ENCODE measurements at regions not wholly inside any gene's neighbourhood (a gene's known extent, or its start where the extent isn't known, plus 50 kb on each side); places are given as distances from the start of the nearest gene placed in this dataset.

- DNase-seq (ENCODE audit: low read depth in 1 of 2, low spot score in 2 of 2), result no peak
- no peak overlapping the region for H3K27ac ChIP-seq
- H3K9me3 ChIP-seq (replicated peaks), result 0 out of 2 replicates have a peak, but pooled peaks cover 3% of the 10 kb centered on the region
- H3K4me3 ChIP-seq, result no peak overlapping the region
- H3K36me3 ChIP-seq, result no peaks in the 10 kb centered on the region
- no peaks in the 10 kb centered on the region for H3K27me3 ChIP-seq (replicated peaks)
- no peaks in the 10 kb centered on the region for H3K4me1 ChIP-seq (replicated peaks)
Measured at GRCh38 chr21:22649246-22649645, 1651.0 kb downstream of the NCAM2 start.

GRCh38 chr21:22650226-22650625 is 1652.0 kb downstream of the NCAM2 start:
- Histone ChIP-seq H3K27ac (no peak overlapping the region), H3K27me3 (replicated peaks) (no peaks in the 10 kb centered on the region), H3K4me3 (no peak overlapping the region), H3K36me3 (no peaks in the 10 kb centered on the region), H3K4me1 (replicated peaks) (no peaks in the 10 kb centered on the region), H3K9me3 (replicated peaks) (0 out of 2 replicates have a peak, but pooled peaks cover 3% of the 10 kb centered on the region)
- no peak for DNase-seq (ENCODE audit: low read depth in 1 of 2, low spot score in 2 of 2)

GRCh38 chr21:22657781-22658180 is 1659.6 kb downstream of the NCAM2 start:
- Histone ChIP-seq H3K4me3 (no peak overlapping the region), H3K36me3 (no peaks in the 10 kb centered on the region), H3K27me3 (replicated peaks) (no peaks in the 10 kb centered on the region), H3K27ac (no peak overlapping the region), H3K4me1 (replicated peaks) (no peaks in the 10 kb centered on the region), H3K9me3 (replicated peaks) (no peaks in the 10 kb centered on the region)
- no peak for DNase-seq (ENCODE audit: low read depth in 1 of 2, low spot score in 2 of 2)

DNA sequence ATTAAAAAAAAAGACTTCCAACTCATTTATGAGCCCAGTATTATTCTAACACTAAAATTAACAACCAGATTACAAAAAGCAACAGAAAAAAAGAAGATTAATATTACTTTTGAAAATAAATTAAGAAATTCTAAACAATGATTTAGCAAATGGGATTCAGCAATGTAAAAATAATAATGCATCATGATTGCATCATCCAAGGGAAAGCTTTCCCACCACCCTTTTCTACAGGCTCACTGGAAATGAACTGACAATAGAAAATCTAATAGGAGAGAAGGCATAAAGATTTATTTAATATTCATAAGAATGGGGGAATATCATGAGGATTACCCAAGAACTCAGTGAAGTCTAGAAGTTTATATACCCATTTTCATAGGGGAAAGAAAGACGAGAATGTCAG is 1671.9 kb downstream of the NCAM2 start:
- DNase-seq (ENCODE audit: low read depth in 1 of 2, low spot score in 2 of 2), result no peak
- Histone ChIP-seq H3K4me3 (no peak overlapping the region), H3K27ac (no peak overlapping the region), H3K36me3 (no peaks in the 10 kb centered on the region), H3K4me1 (replicated peaks) (no peaks in the 10 kb centered on the region), H3K27me3 (replicated peaks) (no peaks in the 10 kb centered on the region), H3K9me3 (replicated peaks) (peaks cover 8% of the 10 kb centered on the region)

GRCh38 chr21:22679207-22679606 is 1681.0 kb downstream of the NCAM2 start:
- Histone ChIP-seq H3K36me3 (no peaks in the 10 kb centered on the region), H3K9me3 (replicated peaks) (no peaks in the 10 kb centered on the region; the same call in 1 of the 2 replicates), H3K4me3 (no peak overlapping the region), H3K27me3 (replicated peaks) (no peaks in the 10 kb centered on the region), H3K27ac (no peak overlapping the region), H3K4me1 (replicated peaks) (no peaks in the 10 kb centered on the region)
- DNase-seq (ENCODE audit: low read depth in 1 of 2, low spot score in 2 of 2), result no peak

DNA sequence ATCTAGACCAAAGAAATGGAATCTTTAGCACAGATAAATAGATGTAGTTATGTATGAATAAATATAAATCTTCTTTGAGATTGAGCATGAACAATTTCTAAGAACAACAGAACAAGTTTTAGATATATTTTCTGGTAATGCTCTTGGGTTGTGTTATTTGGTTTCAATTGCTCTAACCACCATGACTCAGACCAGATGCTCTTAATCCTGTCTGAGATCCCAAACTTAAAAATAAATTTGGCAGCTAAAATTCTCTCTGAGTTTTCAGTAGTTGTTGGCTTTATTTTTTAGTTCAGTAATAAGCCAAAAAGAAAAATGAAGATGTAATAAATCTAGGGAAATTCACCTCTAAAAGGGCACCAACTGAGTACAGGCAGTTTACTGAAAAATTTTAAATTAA is 1693.4 kb downstream of the NCAM2 start:
- H3K4me1 ChIP-seq (replicated peaks), result no peaks in the 10 kb centered on the region
- no peaks in the 10 kb centered on the region for H3K27me3 ChIP-seq (replicated peaks)
- no peak overlapping the region for H3K4me3 ChIP-seq
- no peak overlapping the region for H3K27ac ChIP-seq
- no peaks in the 10 kb centered on the region; the same call in none of the 2 replicates for H3K9me3 ChIP-seq (replicated peaks)
- H3K36me3 ChIP-seq, result no peaks in the 10 kb centered on the region
- DNase-seq (ENCODE audit: low read depth in 1 of 2, low spot score in 2 of 2), result no peak

GRCh38 chr21:22703521-22703920 is 1705.3 kb downstream of the NCAM2 start:
- Histone ChIP-seq H3K36me3 (no peaks in the 10 kb centered on the region), H3K4me1 (replicated peaks) (no peaks in the 10 kb centered on the region), H3K4me3 (no peak overlapping the region), H3K27me3 (replicated peaks) (no peaks in the 10 kb centered on the region), H3K27ac (no peak overlapping the region), H3K9me3 (replicated peaks) (no peaks in the 10 kb centered on the region)
- no peak for DNase-seq (ENCODE audit: low read depth in 1 of 2, low spot score in 2 of 2)

- Histone ChIP-seq H3K27me3 (replicated peaks) (no peaks in the 10 kb centered on the region), H3K36me3 (no peaks in the 10 kb centered on the region), H3K27ac (no peak overlapping the region), H3K9me3 (replicated peaks) (no peaks in the 10 kb centered on the region; the same call in 1 of the 2 replicates), H3K4me1 (replicated peaks) (no peaks in the 10 kb centered on the region), H3K4me3 (no peak overlapping the region)
- no peak for DNase-seq (ENCODE audit: low read depth in 1 of 2, low spot score in 2 of 2)
Measured at GRCh38 chr21:22710721-22711120, 1712.5 kb downstream of the NCAM2 start.

DNA sequence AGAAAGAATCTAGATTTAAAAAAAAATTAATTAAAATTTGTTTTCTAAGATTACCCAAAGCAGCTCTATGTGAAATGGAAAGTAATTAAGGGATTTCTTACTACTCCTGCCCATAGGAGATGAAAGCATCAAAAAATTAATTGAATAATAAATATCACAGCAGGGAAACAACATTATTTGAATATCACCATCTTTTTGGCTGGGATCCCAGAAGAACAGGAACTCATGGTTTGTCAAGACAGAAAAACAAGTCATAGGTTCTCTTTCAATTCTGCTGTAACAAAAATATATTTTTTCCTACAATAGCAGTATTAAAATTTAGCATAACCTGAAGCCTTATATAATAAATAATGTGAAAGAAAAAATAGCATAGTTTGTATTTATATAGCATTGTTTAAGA is 1713.4 kb downstream of the NCAM2 start:
- H3K9me3 ChIP-seq (replicated peaks), result no peaks in the 10 kb centered on the region; the same call in 1 of the 2 replicates
- H3K4me3 ChIP-seq, result no peak overlapping the region
- H3K36me3 ChIP-seq, result no peaks in the 10 kb centered on the region
- no peaks in the 10 kb centered on the region for H3K4me1 ChIP-seq (replicated peaks)
- H3K27ac ChIP-seq, result no peak overlapping the region
- H3K27me3 ChIP-seq (replicated peaks), result no peaks in the 10 kb centered on the region
- DNase-seq (ENCODE audit: low read depth in 1 of 2, low spot score in 2 of 2), result no peak

DNA sequence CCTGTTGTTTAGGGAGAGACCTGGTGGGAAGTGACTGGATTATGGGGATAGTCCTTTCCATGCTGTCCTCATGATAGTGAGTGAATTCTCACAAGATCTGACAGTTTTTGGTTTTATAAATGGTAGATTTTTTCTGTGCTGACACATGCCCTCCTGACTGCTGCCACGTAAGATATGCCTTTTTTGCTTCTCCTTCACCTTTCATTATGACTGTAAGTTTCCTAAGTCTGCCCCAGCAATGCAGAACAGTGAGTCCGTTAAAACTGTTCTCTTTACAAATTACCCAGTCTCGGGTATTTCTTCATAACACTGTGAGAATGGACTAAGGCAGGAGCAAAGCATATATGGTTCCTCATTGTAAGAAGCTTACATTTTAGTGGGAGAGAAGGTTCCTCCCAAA is 1727.2 kb downstream of the NCAM2 start:
- H3K27me3 ChIP-seq (replicated peaks), result no peaks in the 10 kb centered on the region
- H3K36me3 ChIP-seq, result no peaks in the 10 kb centered on the region
- no peaks in the 10 kb centered on the region; the same call in none of the 2 replicates for H3K9me3 ChIP-seq (replicated peaks)
- no peak overlapping the region for H3K27ac ChIP-seq
- no peak for DNase-seq (ENCODE audit: low read depth in 1 of 2, low spot score in 2 of 2)
- no peak overlapping the region for H3K4me3 ChIP-seq
- no peaks in the 10 kb centered on the region for H3K4me1 ChIP-seq (replicated peaks)

- H3K36me3 ChIP-seq, result no peaks in the 10 kb centered on the region
- no peaks in the 10 kb centered on the region for H3K4me1 ChIP-seq (replicated peaks)
- DNase-seq (ENCODE audit: low read depth in 1 of 2, low spot score in 2 of 2), result no peak
- no peaks in the 10 kb centered on the region for H3K27me3 ChIP-seq (replicated peaks)
- H3K9me3 ChIP-seq (replicated peaks), result peaks cover 3% of the 10 kb centered on the region
- H3K27ac ChIP-seq, result no peak overlapping the region
- no peak overlapping the region for H3K4me3 ChIP-seq
Measured at GRCh38 chr21:22728091-22728490, 1729.9 kb downstream of the NCAM2 start.

- no peaks in the 10 kb centered on the region for H3K36me3 ChIP-seq
- H3K4me3 ChIP-seq, result no peak overlapping the region
- no peaks in the 10 kb centered on the region for H3K27me3 ChIP-seq (replicated peaks)
- no peaks in the 10 kb centered on the region for H3K4me1 ChIP-seq (replicated peaks)
- DNase-seq (ENCODE audit: low read depth in 1 of 2, low spot score in 2 of 2), result no peak
- no peak overlapping the region for H3K27ac ChIP-seq
- peaks cover 5% of the 10 kb centered on the region for H3K9me3 ChIP-seq (replicated peaks)
Measured at GRCh38 chr21:22743085-22743484, 1744.9 kb downstream of the NCAM2 start.

DNA sequence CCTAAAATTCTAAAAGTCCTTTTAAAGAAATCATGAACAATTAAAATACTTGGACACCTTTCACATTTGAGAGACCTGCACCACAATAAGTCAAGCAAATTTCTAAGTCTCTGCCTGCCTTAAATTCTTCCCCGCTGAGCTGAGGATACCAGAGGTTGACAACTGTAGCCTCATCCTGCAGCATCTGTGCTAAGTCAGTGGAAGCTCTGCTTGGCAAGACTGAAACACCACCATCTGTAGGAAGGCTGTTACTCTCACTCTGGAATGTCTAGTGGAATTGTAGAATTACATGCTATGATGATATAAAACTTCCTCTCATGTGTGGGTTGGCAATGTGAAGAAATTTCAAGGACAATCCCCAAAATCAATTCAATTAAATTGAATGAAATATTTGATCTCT is 1756.5 kb downstream of the NCAM2 start:
- H3K27ac ChIP-seq, result no peak overlapping the region
- no peaks in the 10 kb centered on the region for H3K27me3 ChIP-seq (replicated peaks)
- DNase-seq (ENCODE audit: low read depth in 1 of 2, low spot score in 2 of 2), result no peak
- H3K4me3 ChIP-seq, result no peak overlapping the region
- no peaks in the 10 kb centered on the region for H3K4me1 ChIP-seq (replicated peaks)
- H3K36me3 ChIP-seq, result no peaks in the 10 kb centered on the region
- H3K9me3 ChIP-seq (replicated peaks), result peaks cover 2% of the 10 kb centered on the region; the same call in 1 of the 2 replicates

DNA sequence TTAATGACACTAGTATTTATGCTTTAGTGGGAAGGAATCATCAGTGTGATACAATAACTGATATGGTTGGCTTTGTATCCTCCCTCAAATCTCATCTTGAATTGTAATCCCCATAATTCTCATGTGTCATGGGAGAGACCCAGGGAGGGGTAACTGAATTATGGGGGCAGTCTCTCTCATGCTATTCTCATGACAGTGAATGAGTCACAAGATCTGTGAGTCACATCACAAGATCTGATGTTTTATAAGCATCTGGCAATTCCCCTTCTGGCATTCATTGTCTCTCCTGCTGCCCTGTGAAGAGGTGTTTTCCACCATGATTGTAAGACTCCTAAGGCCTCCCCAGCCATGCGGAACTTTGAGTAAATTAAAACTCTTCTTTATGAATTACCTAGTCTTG is 1760.3 kb downstream of the NCAM2 start:
- Histone ChIP-seq H3K27ac (no peak overlapping the region), H3K36me3 (no peaks in the 10 kb centered on the region), H3K9me3 (replicated peaks) (peaks cover 2% of the 10 kb centered on the region; the same call in 1 of the 2 replicates), H3K4me3 (no peak overlapping the region), H3K4me1 (replicated peaks) (no peaks in the 10 kb centered on the region), H3K27me3 (replicated peaks) (no peaks in the 10 kb centered on the region)
- no peak for DNase-seq (ENCODE audit: low read depth in 1 of 2, low spot score in 2 of 2)

DNA sequence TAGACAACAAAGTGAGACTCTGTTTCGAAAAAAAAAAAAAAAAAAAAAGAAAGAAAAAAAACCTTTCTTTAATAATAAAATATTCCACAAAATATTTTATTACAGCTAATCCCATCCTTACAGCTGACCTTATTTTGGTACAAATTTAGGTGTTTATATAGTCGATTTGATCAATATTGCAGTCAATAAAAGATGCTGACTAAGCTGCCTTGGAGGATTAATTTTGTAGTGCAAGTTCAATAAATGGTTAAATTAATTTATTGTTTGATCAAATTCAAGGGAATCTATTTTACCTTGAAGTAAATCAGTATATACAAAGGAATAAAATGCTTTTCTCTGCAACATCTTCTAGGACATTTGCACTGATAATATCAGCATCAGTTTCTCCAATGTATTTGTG is 1764.3 kb downstream of the NCAM2 start:
- no peak for DNase-seq (ENCODE audit: low read depth in 1 of 2, low spot score in 2 of 2)
- Histone ChIP-seq H3K36me3 (no peaks in the 10 kb centered on the region), H3K27ac (no peak overlapping the region), H3K27me3 (replicated peaks) (no peaks in the 10 kb centered on the region), H3K9me3 (replicated peaks) (peaks cover 2% of the 10 kb centered on the region; the same call in 1 of the 2 replicates), H3K4me1 (replicated peaks) (no peaks in the 10 kb centered on the region), H3K4me3 (no peak overlapping the region)

Measured in SJSA1 (cell line).